AML-193 (cell line): ENCODE measurements at regions not wholly inside any gene's neighbourhood (a gene's known extent, or its start where the extent isn't known, plus 50 kb on each side); places are given as distances from the start of the nearest gene placed in this dataset.

Source experiments
- DNase-seq, 2 experiments: peaks; one replicate each; lab custom pipeline; 2025; lab: John Stamatoyannopoulos, UW

DNA sequence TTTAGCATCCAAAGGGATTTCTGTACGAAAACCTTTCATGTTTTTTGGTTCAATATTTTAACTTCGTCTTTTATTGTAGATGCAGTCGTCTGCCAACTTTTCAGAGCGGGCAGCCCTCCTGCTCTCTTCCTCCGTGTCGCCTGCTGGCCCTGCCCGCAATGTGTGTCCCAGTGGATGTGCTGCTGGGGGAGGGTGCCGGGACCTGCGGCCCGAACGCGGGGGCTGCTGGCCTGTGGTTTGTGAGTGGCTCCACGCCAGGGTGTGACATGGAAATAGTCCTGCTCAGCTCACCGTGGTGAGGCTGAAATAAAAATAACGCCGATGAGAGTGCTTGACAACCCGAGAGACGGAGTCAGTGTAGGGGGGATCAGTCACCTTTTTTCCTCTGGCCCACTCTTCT lies 59.7 kb upstream of the GRPEL1 start:
- DNase-seq: no peak

DNA sequence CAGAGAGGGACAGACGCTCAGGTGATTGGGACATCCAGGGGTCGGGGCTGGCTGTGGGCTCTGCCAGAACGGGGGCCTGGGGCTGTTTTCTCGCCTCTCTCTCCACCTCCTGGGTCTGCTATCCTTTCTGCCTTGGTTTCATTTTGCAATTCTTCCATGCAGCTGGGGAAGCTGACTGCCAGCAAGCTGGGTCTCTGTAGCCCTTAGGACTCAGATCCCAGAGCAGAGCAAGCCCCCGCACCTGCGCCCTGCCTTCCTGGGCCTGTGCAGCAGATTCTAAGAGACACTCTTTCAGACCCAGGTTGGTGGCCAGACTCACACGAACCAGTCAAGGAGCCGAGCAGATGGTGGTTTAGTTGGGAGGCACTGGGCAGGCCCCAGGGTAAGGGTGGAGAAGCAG lies 59.1 kb upstream of the GRPEL1 start:
- DNase-seq: no peak

DNA sequence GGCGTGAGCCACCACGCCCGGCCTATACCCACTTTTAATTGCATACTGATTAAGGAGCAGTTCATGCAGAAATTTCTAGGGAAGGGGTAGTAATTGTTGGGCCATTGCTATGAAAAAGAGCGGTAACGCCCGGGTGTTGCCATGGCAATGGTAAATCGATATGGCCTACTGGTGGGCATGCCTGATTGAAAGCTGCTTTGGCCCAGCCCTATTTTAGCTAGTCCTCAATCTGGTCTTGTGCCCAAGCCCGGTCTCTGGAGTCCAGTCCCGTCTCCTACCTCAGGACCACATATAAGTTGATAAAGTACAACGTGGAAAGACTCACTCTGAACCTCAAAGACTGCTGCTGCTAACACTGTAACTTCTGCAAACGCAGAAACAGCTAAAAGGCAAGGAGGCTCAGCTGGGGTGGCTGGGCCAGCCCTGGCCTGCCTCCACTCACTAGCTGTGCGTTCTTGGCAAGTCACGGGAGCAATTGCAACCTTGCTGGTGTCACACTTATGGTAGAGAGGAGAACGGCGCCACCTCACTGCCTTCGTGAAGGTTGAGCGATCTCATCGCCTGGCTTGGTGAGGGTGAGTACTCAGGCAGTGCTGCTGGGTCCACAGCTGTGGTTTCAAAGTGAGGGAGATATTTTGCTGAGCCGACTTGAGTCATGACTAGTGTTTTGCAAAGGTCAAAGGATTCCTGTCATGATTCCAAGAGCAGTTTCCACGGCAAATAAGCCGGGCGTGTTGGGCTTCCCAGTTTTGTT lies 57.0 kb upstream of the GRPEL1 start:
- DNase-seq: no peak

DNA sequence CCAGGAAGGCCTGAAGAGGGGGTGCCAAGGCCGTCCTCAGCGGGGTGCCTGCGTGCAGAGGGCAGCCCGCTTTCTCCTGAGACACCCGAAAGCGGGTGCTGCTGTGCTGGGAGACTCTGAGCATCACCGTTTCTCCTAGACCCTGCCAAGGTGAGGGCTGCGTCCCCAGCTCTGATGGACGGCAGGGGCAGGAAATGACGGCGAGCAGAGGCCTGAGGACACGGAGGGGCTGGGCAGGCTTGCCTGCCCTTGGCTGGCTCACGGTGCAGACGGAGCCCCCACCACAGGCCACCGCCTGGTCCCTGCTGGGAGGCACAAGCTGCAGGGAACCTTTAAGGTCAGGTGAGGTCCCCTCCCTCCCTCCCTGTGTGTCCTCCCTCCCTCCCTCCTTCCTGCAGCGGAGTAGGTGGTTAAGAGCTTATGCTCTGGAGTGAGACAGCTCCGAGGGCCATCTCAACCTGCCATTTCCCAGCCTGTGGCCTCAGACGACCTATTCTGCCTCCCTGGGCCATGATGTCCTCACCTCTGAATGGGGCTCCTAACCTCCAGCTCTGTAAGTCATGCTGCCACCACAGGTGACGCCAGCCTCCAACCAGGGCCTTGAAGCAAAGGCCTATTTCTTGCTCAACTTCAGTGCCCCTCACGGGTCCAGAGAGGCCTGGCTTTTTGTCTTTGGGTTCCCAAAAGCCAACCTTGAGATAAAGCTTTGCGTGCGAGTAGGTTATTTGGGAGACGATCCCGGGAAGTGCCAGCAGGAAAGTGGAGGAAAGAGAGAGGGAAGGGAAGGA lies 54.2 kb upstream of the GRPEL1 start:
- no peak for DNase-seq

DNA sequence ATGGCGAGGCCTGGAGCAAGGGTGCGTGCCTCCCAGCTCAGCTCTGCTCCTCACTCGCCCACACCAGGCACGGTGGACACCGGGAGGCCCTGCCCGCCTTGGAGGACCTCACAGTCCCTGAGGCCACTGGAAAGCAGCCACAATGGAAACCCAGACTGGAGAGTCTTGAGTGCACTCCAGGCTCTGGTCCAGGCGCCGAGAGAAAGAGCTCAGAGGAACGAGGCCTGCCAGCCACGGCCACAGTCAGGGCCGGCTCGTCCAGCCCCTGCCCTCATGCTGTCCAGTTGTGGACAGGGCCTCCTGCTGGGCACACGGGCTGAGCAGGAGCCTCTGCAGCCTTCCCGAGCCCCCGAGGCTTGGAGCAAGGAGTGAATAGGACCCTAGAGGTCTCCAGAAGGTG lies 53.3 kb upstream of the GRPEL1 start:
- DNase-seq: no peak

DNA sequence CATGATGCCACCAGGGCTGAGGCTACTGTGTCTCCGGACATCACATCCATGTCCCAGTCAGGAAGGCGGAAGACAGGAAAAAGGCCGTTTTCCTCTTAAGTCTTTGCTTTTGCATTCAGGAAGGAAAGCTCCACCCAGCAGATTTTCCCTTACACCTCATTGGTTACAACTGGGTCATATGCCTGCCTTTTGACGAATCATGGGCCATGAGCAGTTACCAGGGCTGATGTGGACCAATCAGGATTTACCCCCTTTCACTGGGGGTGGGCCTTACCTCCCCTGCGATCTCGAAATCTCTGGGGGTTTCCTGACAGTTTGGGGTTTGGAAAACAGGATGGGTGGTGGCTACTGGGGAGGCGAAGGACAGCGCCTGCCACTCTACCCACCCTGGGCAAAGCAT lies 52.5 kb upstream of the GRPEL1 start:
- DNase-seq: no peak

DNA sequence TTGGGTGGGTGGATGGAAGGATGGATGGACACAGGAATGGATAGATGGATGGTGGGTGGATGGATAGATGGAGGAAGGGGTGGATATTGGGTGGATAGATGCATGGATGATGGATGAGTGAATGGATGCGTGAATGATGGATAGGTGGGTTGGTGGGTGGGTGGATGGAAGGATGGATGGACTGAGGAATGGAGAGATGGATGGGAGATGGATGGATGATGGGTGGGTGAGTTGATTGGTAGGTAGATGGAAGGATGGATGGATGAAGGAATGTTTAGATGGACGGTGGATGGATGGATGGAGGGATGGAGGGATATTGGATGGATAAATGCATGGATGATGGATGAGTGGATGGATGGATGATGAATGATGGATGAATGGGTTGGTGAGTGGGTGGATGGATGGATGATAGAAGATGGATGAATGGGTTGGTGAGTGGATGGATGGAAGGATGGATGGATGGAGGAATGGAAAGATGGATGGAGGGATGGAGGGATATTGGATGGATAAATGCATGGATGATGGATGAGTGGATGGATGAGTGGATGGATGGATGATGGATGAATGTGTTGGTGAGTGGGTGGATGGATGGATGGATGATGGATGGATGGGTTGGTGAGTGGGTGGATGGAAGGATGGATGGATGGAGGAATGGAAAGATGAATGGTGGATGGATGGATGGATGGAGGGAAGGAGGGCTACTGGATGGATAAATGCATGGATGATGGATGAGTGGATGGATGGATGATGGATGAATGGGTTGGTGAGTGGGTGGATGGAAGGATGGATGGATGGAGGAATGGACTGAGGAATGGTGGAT lies 50.4 kb upstream of the GRPEL1 start:
- no peak for DNase-seq
